NCI-H2107 (cell line): ENCODE measurements at regions not wholly inside any gene's neighbourhood (a gene's known extent, or its start where the extent isn't known, plus 50 kb on each side); places are given as distances from the start of the nearest gene placed in this dataset.

Source experiments
- DNase-seq: peaks from one replicate; lab custom pipeline; 2025; lab: John Stamatoyannopoulos, UW

DNA sequence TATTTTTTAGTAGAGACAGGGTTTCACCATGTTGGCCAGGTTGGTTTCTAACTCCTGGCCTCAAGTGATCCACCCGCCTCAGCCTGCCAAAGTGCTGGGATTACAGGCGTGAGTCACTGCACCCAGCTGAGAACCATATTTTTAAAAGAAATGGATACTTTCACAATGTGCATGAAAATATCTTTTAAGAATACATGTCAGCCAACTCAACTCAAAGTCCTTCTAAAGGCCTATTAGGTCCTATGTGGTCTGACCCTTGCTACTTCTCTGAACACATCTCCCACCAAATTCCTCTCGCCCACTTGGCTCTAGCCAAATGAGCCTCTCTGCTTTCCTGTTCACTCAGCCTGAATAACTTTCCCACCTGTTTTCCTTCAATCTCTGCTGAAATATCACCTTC, 119.6 kb downstream of the MTX2 start:
- no peak for DNase-seq

DNA sequence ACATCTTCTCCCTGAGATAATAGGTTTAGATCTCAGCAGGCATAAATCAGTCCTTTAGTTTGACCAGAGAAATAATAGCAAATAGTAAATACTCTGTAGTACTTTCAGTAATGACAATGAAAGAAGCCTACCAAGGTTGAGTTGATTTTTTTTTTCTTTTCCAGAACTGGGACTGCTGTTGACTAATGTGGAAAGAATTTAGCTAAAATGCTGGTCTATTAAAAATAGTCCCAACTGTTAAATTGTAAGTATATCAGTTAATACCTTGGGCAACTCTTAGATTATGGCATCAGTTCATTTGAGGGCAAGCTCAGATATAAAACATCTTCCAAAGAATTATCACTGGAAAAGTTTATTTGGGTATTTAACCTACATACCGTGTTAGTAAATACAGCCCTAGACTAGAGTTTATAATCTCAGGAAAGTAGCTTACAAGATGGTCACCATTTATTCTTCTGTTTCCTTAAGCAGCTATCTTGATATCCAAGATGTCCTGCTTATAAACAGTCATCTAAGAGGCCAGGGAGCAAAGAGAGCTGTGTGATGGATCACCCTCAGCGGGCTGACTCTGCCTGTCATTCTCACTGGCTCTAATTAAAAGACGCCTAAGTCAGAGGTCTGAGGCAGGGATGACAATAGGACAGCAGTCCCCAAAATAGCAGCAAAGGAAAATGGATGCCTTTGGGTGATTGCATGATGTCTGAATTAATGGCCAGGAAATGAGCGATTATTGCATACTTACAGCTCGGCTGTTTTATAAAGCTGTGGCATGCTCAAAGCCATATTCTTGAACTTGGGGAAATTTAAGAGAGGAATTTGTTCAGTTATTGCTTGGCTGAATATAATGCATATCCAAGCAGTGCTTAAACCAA, 121.3 kb downstream of the MTX2 start:
- no peak for DNase-seq

DNA sequence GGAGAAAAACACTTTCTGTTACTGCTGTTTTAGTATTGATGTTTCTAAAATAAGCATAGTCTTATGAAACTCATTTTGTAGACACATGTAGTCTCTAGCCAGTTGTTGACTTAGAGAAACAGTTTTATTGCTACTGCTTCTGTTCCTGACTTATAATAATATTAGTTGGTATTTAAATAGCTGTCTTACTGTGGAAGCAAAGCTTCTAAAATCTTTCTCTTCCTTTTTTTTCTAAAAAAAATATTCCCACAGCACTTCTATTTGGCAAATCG, 121.8 kb downstream of the MTX2 start:
- no peak for DNase-seq

DNA sequence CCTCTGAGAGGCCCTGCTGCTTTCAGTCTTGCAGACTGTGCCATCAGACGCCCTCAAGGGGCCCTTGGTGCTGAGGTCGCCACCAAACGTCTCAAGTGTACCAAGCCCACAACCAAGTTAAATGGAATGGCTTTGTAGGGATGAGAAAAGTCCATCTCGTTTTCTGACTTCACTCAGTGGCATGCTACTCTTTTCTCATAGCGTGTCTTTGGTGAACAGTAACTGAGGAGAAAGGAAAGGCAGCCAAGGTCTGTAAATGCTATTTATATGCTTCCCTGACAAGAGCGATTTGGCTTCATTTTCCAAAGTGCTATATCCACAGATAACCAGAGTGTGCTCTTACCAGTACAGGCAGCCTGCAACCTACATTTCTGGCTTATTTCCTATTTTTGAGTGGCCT, 123.0 kb downstream of the MTX2 start:
- no peak for DNase-seq

DNA sequence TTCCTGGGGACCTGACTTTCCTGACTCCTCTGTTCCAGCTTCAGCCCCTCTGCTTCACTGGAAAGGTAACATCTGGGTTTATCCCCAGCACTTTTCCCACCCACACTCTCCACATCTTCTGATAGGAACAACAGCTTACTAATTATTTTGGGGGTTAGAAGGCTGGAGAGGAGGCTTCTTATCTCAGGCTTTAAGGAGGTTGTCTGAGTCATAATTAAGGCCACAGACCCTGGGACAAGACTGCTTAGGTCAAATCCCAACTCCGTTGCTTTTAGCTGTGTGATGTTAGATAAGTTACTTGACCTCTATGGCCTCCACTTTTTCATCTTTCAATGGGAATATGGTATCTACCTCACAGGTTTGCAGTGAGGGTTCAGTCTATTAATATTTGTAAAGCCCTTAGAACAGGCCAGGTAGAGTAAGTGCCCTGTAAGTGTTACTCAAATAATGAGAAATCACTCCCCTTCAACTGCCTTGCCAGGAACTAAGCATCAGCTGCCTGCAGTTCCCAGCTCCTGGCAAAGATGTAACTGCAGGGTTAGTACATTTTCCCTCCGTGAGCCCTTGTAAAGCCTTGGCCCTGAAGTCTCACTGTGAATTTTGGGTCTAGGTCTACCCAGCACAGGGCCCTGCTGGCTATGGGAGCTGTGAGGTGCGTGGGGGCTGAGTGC, 123.6 kb downstream of the MTX2 start:
- no peak for DNase-seq

DNA sequence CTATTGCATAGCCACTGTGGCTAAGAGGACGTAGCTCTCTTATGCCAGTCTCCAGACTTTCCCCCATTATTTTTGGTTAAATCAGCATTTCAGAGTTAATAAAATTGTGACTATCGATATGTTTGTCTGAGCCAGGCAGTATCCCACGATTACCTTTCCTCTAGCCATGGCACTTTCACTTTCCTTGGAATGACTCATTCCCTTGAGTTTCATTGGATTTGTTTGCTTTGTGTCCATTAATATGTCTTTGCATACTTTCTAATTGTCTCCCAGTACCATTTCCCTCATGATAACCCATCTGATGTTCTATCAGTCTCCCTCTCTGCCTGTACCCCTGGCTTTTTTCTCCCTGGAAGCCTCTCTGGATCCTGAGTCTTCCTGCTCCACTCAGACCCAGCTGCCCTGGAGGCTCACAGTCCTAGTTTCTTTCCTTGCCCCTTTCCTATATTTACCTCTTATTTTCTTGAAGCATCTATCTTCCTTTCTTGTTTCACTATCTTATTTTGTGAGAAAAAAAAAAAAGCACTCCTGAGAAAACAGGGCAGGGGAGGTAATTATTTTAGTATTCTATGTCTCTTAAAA, 126.1 kb downstream of the MTX2 start:
- no peak for DNase-seq

DNA sequence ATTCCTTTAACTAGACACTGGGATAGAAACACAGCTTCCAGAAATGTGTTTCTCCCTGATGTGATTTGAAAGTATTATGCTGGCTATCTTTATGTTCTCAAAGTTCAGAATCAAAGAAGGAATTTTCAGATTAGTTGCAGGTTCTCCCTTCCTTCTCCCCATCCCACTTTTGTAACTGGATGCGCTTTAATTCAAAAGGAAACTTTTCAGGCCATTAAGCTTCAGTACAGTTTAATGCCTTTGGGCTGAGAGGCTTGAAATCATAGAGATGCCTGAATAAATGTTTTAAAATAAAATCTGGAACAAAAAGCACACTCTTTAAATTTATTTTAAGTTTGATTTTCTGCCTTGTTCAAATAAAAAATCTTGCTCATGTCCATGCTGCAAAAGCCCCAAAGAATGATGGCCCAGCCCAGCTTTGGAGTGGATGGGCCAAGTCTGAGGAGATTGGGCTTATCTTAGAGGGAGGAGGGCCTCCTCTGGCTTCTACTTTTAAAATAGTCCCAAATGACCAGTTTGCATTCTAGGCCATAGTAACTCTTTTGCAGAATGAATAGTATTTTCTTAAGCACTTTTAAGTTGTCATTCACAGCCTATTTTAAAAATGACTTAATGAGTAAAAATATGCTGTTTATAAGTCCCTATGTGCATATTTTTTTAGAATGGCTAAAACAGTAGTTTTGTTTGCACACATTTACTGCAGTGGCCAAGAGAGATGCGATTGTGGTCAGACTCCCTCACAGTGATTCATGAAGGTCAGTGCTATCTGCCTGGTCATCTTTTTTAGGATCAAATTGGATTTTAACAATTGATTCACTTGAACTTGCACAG, 129.2 kb downstream of the MTX2 start:
- no peak for DNase-seq

DNA sequence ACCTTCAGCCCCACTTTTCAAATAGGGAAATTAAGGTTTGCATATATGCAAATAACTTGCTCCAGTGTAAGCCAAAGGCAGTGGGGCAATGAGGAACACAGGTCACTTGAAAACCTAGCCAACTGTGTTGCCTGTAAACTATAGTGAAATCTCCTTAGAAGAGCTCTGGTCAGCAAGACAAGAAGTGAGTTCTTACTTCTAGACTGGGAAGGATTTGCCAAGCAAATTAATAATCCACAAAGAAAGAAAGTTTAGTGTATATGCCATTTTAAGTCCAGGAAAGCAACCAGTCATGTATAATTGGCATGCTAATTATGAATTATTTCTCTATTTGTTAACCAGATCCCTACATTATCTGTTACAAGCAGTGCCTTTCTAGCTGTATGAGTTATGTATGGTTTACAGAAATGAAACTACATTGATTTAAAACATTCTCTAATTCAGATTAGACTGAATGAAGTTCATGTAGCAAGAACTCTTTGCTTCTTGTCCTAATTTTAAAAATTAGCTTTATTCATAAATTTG, 129.9 kb downstream of the MTX2 start:
- DNase-seq, result no peak

DNA sequence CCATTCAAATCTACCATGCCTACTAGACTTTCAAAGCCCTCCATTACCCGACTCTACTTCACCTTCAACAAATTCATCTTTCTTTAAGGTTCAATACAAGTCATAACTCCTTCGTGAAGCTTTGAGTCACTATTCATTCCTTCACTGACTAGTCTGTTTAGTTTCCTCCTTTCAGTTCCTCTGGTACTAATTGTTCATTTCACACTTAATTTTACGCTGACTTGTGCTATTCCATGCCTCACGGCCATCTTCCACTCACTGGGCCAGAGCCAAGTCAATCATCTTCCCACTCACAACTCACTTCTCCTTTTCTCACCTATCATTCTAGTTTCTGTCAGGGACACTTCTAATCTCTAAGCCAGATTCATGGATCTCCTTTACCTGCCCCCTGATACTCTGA, 136.2 kb downstream of the MTX2 start:
- no peak for DNase-seq

DNA sequence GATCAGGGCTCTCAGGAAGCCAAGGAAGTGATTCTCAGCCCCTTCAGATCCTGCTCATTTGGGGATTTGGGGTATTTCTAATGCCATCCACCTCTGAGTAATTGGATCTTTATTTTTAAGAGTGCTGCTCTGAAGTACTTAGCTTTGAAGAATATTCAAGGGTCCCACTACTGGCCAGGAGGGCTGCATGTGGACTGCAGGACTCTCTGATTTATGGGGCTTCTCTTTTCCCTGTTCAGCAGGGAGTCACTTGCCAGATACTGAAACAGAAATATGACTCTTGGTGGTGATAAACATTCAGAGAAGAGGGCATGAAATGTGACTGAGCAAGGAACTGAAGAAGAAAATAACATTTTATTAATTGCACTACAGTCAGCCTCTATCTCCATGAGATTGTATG, 138.5 kb downstream of the MTX2 start:
- no peak for DNase-seq

DNA sequence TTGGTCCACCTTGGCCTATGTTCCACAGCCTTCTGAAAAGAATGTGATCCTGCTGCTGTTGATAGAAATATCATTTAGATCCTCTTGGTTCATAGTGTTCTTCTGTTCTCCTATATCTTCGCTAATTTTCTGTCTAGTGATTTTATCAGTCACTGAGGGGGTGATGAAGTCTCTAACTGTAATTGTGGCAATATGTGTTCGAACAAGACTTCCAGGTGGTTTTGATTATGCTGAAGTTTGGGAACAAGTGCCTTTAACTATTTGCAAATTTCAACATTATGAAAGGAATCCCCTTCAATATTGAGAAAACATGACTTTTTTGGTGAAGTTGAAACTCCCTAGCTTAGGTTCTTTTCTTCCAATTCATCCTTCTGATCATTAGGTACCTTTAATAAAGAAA, 140.4 kb downstream of the MTX2 start:
- DNase-seq, result no peak

DNA sequence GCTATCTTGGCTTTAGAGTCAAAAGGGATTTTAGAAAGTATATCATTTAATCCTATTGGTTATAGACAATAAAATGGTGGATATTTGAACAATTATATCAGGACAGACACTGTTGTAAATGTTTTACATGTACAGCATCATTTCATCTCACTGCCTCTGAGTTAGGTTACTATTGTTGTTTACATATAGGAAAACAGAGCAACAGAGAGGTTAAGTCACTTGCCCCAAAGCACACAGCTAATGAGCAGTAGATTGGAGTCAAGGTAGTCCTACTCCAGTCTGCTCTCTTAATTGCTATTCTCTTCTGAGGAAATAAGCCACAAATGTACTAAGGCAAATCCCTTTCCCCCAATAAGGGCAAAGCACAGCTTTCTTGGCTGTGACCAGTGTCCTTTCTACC, 142.9 kb downstream of the MTX2 start:
- DNase-seq, result no peak

DNA sequence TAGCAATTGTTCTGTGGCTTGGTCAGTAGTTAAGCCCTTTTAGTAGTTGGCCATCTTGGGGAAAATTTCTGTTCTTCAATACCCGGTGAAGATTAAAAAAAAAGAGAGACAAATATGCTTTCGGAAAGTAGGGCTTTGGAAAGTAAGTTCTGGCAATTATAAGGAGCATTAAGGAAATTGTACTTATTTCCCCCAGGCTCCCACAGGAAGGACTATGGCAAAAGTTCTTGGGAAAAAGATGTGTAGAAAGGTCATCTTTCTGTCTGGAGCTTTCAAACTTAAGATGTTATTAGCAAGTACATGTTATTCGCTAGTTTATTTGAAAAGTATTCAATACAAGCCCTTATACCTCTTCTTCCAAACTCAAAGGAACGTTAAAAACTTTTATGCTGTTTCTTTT, 144.5 kb downstream of the MTX2 start:
- DNase-seq, result no peak

DNA sequence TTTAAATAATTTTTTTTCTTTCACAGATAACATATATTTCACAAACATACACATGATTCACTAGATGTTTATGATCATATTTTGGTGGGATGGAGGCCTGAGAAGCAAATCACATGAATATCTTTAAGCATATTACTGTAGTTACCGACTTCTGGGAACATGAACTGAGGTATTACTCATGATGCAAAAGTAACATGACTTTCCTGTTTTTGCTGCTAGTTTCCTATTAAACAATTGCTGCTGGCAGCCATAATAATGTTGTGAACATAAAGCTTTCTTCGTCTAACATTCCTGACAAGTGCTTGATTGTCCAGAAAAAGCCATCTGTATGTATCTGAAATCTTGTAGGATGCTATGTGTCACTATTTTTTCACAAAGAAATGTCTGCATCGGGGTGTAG, 145.4 kb downstream of the MTX2 start:
- no peak for DNase-seq

DNA sequence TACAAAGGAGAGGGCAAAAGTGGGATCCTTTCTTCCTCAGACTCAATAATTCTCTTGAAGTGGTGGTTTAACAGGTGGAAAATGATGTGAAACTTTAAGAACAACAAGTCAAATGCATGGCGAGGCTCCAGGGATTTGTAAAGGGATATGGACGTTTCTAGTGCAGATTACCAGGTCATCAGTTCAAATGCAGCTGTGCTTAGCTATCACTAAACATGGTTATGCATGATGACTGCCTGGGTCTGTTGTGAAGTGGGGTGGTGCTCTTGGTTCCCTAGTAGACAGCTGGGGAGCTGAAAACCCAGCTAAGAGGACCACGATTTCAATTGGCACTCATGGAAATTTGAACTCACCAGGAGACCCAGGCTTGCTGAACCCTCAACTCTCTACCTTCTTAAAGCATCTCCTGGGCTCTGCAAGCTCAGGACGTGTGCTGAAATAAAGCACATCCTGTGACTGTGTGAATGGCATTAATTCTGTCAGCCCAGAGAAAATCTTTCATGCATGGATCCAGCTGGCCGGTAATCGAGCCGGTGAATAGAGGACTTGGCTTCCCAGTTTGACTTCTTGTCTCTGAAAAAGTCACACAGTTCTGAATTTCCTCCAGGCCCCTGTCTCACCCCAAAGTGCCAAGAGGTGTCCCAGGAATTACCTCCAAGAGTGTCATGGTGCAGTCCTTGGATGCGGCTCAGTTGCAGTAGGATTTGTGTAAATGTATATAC, 146.1 kb downstream of the MTX2 start:
- DNase-seq, result no peak

DNA sequence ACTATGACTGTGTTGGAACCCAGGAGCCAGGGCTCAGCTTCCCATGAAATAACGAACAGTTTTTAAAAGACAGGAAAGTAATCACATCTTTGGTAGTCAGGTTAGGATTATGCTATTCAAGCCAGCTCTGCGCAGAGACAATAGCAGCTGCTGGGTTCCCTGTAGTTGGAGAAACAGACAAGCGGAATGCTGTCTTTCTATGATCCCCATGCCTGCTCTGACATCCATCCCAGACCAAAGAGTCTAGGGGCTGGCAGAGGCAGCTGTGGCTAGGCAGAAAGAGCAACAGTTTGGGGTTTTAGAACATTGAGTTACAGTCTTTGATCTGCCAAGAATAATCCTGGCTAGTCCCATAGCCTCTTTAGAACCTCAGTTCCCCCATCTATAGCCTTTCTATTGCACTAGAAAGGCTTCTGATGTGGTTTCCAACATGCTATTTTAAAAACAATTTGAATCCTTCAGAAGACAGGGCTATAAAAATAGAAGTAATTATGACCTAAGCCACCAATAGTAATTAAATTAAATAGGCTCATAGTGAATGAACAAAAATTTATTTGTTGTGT, 146.8 kb downstream of the MTX2 start:
- no peak for DNase-seq

DNA sequence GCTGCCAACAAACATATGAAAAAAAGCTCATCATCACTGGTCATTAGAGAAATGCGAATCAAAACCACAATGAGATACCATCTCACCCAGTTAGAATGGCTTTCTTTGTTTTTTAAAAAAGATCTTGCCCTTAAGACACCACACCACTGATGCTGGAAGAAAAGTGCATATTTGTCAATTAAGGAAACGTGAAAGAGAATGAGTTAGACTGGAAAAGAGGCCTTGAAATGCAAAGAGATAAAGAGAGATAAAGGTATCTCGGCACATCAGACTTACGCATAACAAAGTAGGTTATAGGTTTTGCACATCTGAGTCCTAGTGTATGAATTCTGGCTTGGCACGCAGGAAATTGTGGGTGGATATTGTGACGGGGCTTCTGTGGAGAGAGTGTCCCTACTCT, 149.5 kb downstream of the MTX2 start:
- DNase-seq, result no peak

DNA sequence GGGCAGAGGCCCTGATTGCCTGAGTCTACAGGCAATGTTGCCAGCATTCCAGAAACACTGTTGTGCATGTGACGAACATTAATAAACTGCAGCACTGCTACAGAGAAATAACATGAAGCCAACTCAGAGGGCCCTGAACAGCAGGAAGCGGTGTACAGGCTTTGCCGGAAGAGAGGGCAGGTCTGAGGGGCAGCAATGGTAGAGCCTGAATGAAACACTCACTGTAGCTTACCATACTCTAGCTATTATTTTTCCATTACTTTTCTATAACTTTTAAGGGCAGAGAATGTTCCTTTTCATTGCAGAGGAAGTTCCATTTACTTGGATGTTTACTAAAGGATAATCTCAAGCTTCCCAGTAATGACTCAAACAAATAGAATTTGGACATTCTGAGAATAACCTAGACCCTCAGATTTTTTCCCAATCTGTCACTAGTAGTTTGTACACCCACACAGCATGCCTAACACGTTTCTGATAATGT, 150.4 kb downstream of the MTX2 start:
- DNase-seq, result no peak

DNA sequence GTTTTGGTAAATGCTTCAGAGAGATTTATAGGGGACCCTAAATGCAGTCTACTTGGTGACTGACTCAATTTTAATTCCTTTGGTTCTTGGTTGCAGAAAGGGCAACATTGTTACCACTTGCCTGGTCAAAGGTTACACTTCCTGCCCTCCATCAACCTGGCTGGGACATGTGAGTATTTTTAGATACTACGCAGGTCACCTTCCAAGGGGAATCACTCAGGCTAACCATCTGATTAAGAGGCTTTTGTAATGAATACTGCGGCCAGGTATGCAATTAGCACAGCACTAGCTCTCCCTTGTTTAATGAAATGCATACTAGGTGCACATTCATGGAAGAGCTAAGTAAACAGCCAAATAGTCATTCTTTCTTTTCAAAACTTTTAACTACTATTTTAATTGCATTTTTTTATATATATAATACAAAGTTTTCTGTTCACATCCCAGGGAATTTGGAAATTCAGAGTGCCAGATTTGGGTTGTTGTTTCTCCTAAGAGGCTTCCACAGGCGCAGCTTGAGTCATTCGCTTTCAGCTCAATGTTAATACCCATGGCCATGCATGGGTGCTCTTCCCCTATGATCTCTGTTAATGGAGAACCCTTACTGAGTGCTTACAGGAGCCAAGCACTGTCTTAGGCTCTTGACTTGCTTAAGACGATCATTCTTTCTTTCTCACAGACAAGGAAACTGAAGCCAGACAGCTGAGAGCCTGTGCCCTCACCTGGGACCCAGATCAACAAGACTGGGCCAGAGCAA, 152.2 kb downstream of the MTX2 start:
- no peak for DNase-seq

DNA sequence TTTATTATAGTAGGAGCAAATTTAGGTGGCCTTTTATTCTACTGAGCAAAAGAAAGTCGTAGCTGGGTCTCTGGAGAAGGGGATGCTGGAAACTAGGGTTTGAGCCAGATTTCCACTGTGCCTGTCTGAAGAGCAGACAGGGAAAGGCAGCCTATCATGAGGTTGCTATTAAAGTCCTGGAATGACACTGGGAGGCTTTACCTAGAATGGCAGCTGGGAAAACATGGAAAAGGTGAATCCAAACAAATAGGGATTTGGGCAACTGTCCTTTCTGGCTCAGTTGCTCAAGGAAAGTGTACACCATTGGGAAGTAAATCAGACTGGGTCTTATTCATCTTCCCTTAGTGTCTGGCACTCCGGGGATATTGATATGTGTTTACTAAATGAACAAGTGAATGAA, 154.6 kb downstream of the MTX2 start:
- no peak for DNase-seq

DNA sequence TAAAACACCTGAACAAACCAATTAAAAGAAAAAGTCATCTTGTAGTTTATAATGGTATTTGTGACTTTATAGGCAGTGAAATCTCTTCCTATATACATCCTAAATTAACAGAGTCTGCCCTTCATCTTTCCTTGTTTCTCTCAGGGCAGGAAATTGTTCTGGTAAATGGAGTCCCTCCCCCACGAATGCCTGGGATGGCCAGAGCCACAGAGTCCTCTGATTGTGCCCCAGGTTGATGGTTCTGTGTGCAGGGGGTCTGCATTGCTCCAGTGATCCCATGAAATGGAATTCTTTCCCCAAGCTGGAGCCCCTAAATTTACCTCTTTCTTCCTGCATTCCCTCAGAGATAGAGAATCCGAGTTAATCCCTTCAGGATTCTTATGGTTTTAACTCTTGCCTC, 155.5 kb downstream of the MTX2 start:
- no peak for DNase-seq
